Caco-2 (cell line): ENCODE measurements at regions not wholly inside any gene's neighbourhood (a gene's known extent, or its start where the extent isn't known, plus 50 kb on each side); places are given as distances from the start of the nearest gene placed in this dataset.

ENCODE experiments used
- BruUV-seq: library from RNA; stranded (reverse); fragments of 400-500 nt; replicated peaks from 2 replicates; lab custom pipeline; 2021; lab: Mats Ljungman, UMichigan
- CTCF ChIA-PET: fragments of 300-600 bp; sonication (Branson Sonifier 250); formaldehyde crosslinking; loops from one replicate; lab custom pipeline; 2022; ENCODE audit warnings: antibody characterized with exemption; lab: Charles Lee
- POLR2A ChIA-PET: fragments of 300-600 bp; sonication (Branson Sonifier 250); formaldehyde crosslinking; loops from one replicate; lab custom pipeline; 2022; ENCODE audit warnings: antibody characterized with exemption; lab: Charles Lee
- DNase-seq, 2 experiments: peaks; one replicate each; pipeline versions ENCODE4 v3.0.0 to v3.0.0-alpha.2; 2020 to 2022
- H3K27me3 ChIP-seq: replicated peaks from 2 replicates; pipeline ENCODE4 v1.6.0; 2011; ENCODE audit warnings: low read length; ENCODE audit not compliant: control insufficient read depth, insufficient read depth
- H3K36me3 ChIP-seq: 2 replicates; pipeline ENCODE4 v1.5.1; 2011; ENCODE audit warnings: low read length; ENCODE audit not compliant: control insufficient read depth, insufficient read depth
- H3K4me1 ChIP-seq: fragments of 250-450 bp; sonication (Bioruptor Pico); 2 replicates; pipeline ENCODE4 v1.5.1; 2020; ENCODE audit warnings: mild to moderate bottlenecking
- H3K4me3 ChIP-seq: 2 replicates; pipeline ENCODE4 v1.5.1; 2011; ENCODE audit warnings: low read depth, mild to moderate bottlenecking, control low read depth, low read length
- H3K9me3 ChIP-seq: fragments of 250-450 bp; sonication (Bioruptor Pico); 2 replicates; pipeline ENCODE4 v1.5.1; 2020; ENCODE audit warnings: mild to moderate bottlenecking, moderate library complexity
- H3K27ac Mint-ChIP-seq: one replicate; pipeline ENCODE4 v1.8.0; 2022; ENCODE audit warnings: mixed read lengths; ENCODE audit not compliant: unreplicated experiment
- H3K27me3 Mint-ChIP-seq: one replicate; pipeline ENCODE4 v1.8.0; 2022; ENCODE audit warnings: mixed read lengths; ENCODE audit not compliant: insufficient read depth, unreplicated experiment
- H3K36me3 Mint-ChIP-seq: one replicate; pipeline ENCODE4 v1.8.0; 2022; ENCODE audit warnings: mild to moderate bottlenecking, mixed read lengths; ENCODE audit not compliant: insufficient read depth, unreplicated experiment
- H3K4me1 Mint-ChIP-seq: one replicate; pipeline ENCODE4 v1.8.0; 2022; ENCODE audit warnings: low read depth, mixed read lengths; ENCODE audit not compliant: unreplicated experiment
- H3K4me3 Mint-ChIP-seq: one replicate; pipeline ENCODE4 v1.8.0; 2022; ENCODE audit warnings: mild to moderate bottlenecking, moderate library complexity, mixed read lengths; ENCODE audit not compliant: unreplicated experiment
- H3K9me3 Mint-ChIP-seq: one replicate; pipeline ENCODE4 v1.8.0; 2022; ENCODE audit warnings: mixed read lengths; ENCODE audit not compliant: unreplicated experiment
- intact Hi-C: fragments of 100-400 bp; cut with micrococcal nuclease; formaldehyde crosslinking; loops from one replicate; pipeline ENCODE4 v1.10.0; 2022; ENCODE audit not compliant: unreplicated experiment
- TF ChIP-seq, protein P1 (sequence below), 2 experiments: fragments of 200-600 bp in 1 of 2; IDR thresholded peaks; 1 replicate in 1 of 2; 2 replicates in 1 of 2; pipeline versions ENCODE4 v1.5.1 to v1.8.0; 2011 to 2022; ENCODE audit warnings: antibody characterized with exemption in 1 of 2, control low read depth in 1 of 2, inconsistent platforms in 1 of 2, low read depth in 1 of 2, low read length in 1 of 2, mild to moderate bottlenecking in 1 of 2, moderate library complexity in 1 of 2; ENCODE audit not compliant: insufficient read depth in 1 of 2, severe bottlenecking in 1 of 2, unreplicated experiment in 1 of 2

DNA sequence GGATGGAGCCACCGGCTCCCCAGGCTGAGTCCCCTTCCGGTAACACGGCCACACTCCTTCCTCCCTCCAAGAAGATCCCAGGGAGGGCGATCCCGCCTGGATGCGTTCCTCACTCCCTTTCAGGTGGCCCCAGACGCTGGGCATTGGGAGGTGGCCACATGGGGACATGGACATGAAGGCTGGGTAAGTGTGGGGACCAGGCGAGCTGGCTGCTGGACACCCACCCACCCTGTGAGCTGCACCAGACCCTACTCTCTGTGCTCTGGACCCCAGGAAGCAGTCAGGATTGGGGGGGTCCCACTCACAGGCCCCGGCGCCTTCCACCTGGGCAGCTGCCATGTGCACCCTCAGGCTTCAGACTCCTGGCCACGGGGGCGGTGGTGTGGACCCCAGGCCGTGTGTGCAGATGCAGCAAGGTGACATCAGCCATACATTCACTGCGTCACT lies 932.8 kb downstream of the BRD1 start:
- H3K27me3 ChIP-seq = no peaks in the 10 kb centered on the region
- no peak overlapping the region for H3K27ac Mint-ChIP-seq
- CTCF ChIA-PET = no interaction called here
- peaks cover 13% of the 10 kb centered on the region for H3K27me3 Mint-ChIP-seq
- H3K4me1 Mint-ChIP-seq = no peaks in the 10 kb centered on the region
- BruUV-seq = no TSS peak
- H3K9me3 ChIP-seq = no peaks in the 10 kb centered on the region
- no peaks in the 10 kb centered on the region for H3K9me3 Mint-ChIP-seq
- H3K36me3 Mint-ChIP-seq = no peaks in the 10 kb centered on the region
- no peaks in the 10 kb centered on the region for H3K4me1 ChIP-seq
- DNase-seq = no peak
- TF ChIP-seq, protein P1, sequence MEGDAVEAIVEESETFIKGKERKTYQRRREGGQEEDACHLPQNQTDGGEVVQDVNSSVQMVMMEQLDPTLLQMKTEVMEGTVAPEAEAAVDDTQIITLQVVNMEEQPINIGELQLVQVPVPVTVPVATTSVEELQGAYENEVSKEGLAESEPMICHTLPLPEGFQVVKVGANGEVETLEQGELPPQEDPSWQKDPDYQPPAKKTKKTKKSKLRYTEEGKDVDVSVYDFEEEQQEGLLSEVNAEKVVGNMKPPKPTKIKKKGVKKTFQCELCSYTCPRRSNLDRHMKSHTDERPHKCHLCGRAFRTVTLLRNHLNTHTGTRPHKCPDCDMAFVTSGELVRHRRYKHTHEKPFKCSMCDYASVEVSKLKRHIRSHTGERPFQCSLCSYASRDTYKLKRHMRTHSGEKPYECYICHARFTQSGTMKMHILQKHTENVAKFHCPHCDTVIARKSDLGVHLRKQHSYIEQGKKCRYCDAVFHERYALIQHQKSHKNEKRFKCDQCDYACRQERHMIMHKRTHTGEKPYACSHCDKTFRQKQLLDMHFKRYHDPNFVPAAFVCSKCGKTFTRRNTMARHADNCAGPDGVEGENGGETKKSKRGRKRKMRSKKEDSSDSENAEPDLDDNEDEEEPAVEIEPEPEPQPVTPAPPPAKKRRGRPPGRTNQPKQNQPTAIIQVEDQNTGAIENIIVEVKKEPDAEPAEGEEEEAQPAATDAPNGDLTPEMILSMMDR (IDR thresholded peaks at IDR 0.05; ENCODE audit: insufficient read depth in 1 of 2, low read depth in 1 of 2, low read length in 1 of 2, severe bottlenecking in 1 of 2, unreplicated experiment in 1 of 2) = no peak
- H3K4me3 ChIP-seq = no peak overlapping the region
- H3K4me3 Mint-ChIP-seq = no peak overlapping the region
- intact Hi-C loops = no loop called here
- POLR2A ChIA-PET = no interaction called here
- H3K36me3 ChIP-seq = no peaks in the 10 kb centered on the region

DNA sequence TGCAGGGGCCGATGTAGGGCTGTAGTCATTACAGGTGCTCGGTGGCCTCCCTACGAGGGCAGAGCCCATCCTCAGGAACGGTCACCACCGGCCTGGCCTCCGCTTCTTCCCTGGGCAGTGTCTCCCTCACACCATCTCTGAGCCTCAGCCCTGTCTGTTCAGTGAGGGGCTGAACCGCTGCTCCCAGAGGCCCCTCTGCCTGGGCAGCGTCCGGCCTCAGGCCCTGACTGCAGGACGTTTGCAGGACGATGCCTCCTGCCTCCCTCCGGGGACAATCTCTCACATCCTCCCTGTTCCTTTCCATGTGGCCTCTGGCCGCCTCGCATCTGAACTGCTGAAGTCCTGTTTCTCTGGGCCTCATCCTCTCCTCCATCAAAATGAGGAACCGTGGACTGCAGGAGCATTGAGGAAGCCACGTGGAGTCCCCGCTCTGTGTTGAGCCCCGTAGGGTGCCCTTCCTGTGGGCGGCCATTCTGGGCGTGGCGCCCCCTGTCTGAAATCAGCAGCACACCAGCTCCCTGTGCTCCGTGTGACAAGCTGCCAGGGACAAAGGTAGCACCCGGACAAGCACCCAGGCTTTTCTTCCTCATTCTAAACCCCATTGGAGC lies 933.5 kb downstream of the BRD1 start:
- Mint-ChIP-seq H3K36me3 (no peaks in the 10 kb centered on the region), H3K4me1 (no peaks in the 10 kb centered on the region), H3K4me3 (no peak overlapping the region), H3K9me3 (no peaks in the 10 kb centered on the region), H3K27me3 (peaks cover 16% of the 10 kb centered on the region), H3K27ac (no peak overlapping the region)
- Histone ChIP-seq H3K27me3 (no peaks in the 10 kb centered on the region), H3K36me3 (no peaks in the 10 kb centered on the region), H3K4me3 (no peak overlapping the region), H3K4me1 (no peaks in the 10 kb centered on the region), H3K9me3 (no peaks in the 10 kb centered on the region)
- no TSS peak for BruUV-seq
- DNase-seq = no peak
- intact Hi-C loops = no loop called here
- TF ChIP-seq, protein P1 (IDR thresholded peaks at IDR 0.05; ENCODE audit: insufficient read depth in 1 of 2, low read depth in 1 of 2, low read length in 1 of 2, severe bottlenecking in 1 of 2, unreplicated experiment in 1 of 2) = no peak
- ChIA-PET CTCF (no interaction called here), POLR2A (no interaction called here)

DNA sequence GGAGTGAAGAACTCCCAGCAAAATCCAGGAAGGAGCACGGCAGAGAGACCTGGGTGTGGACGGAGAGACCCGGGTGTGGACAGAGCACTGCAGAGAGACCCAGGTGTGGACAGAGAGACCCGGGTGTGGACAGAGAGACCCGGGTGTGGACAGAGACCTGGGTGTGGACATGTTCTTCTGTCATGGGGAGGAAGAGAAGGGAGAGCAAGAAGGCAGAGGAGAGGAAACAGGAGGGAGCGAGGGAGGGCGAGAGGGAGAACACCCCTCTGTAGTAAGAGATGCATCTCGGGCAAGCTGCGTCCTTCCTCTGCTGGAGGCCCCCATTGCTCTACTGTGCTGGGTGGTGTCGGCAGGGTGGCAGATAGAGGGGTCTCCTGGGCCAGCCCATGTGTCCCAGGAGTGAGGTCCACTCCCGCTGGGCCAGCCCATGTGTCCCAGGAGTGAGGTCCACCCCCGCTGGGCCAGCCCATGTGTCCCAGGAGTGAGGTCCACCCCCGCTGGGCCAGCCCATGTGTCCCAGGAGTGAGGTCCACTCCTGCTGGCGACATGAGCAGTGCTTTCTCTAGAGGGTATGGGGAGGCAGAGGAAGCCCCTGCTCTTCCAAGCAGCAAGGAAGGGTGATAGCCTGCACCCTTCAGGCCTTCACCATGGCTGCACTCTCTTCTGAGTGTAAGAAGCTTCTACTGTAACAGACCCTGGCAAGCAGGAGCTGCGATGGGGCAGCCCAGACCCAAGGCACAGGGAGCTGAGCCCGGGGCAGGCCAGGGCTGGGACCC lies 934.2 kb downstream of the BRD1 start:
- CTCF ChIA-PET = no interaction called here
- Mint-ChIP-seq H3K36me3 (no peaks in the 10 kb centered on the region), H3K9me3 (no peaks in the 10 kb centered on the region), H3K4me3 (no peak overlapping the region), H3K27ac (no peak overlapping the region), H3K27me3 (peaks cover 16% of the 10 kb centered on the region), H3K4me1 (no peaks in the 10 kb centered on the region)
- H3K27me3 ChIP-seq = no peaks in the 10 kb centered on the region
- H3K4me1 ChIP-seq = no peaks in the 10 kb centered on the region
- intact Hi-C loops = no loop called here
- no peaks in the 10 kb centered on the region for H3K36me3 ChIP-seq
- DNase-seq = no peak
- TF ChIP-seq, protein P1 (IDR thresholded peaks at IDR 0.05; ENCODE audit: insufficient read depth in 1 of 2, low read depth in 1 of 2, low read length in 1 of 2, severe bottlenecking in 1 of 2, unreplicated experiment in 1 of 2) = no peak
- POLR2A ChIA-PET = no interaction called here
- no TSS peak for BruUV-seq
- H3K4me3 ChIP-seq = no peak overlapping the region
- no peaks in the 10 kb centered on the region for H3K9me3 ChIP-seq
